GM12891 (cell line): ENCODE measurements at regions not wholly inside any gene's neighbourhood (a gene's known extent, or its start where the extent isn't known, plus 50 kb on each side); places are given as distances from the start of the nearest gene placed in this dataset.

Source experiments
- POLR2A ChIP-seq: IDR thresholded peaks from 2 replicates; pipeline ENCODE4 v1.6.1; 2011; ENCODE audit warnings: low read depth, low read length, control low read depth
- TAF1 ChIP-seq: IDR thresholded peaks from 2 replicates; pipeline ENCODE4 v1.6.1; 2011; ENCODE audit warnings: low read depth, low read length, control low read depth

- TF ChIP-seq POLR2A, result no peak
- TF ChIP-seq TAF1, result no peak
These were observed 81.5 kb upstream of the VGLL3 start for GRCh38 chr3:87072446-87072845.
